ENCODE measurements at regions not wholly inside any gene's neighbourhood (a gene's known extent, or its start where the extent isn't known, plus 50 kb on each side); places are given as distances from the start of the nearest gene placed in this dataset.

GRCh38 chr2:81235601-81236000, 931.0 kb upstream of the LRRTM1 start:
- no peak for DNase-seq

DNA sequence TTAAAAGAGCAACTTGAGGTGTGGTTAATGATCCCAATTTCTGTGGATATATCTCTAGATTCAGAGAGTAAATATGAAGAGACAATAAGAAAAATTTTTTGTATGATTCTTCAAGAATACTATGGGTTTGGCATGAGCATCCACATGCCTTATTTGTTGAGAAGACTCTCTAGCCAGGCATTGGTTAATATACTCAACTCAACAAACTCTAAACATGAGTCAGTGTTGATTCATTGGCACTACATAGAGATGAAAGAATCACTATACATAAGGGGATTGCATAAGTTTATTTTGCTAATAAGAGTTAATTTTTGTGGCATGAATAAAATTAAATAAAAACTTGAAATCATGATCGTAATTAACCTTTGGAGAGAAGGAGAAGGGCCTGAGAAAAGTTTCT, 930.2 kb upstream of the LRRTM1 start:
- no peak for DNase-seq

DNA sequence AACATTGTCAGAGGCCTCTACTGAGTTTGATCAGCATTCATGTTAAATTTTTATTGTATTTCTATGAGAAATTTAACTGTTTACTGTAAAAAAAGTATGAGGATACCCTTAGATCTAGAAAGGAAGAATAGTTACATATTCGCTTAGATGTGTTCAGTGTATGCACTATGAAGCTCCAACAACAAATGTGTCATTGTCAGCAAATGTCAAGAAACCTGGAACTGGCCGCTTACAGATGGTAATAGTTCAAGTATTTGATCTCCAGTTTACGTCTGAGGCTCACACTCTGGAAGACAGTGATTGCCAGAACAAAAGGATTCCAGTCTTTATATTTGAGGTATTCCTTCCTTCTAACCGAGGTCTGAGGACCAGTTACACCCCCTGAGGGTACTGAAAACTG, 921.2 kb upstream of the LRRTM1 start:
- DNase-seq: no peak

DNA sequence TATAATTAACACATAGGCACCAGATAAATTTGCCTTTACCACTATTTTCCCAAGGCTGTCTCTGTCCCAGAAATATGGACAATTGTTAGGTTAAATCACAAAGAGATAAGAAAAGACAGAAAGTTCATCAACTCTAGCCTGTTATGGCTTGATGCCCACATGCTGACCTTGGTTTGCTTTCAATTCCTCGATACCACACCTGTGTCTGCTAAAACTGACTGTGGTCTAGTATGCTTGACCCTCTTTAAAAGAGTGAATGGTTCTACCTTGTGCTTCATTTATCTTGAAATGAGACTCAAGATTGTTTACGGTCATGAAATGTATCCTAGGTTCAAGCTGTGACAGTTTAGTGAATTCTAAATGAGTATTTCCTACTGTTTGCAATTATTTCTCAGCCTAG, 909.0 kb upstream of the LRRTM1 start:
- DNase-seq: no peak

DNA sequence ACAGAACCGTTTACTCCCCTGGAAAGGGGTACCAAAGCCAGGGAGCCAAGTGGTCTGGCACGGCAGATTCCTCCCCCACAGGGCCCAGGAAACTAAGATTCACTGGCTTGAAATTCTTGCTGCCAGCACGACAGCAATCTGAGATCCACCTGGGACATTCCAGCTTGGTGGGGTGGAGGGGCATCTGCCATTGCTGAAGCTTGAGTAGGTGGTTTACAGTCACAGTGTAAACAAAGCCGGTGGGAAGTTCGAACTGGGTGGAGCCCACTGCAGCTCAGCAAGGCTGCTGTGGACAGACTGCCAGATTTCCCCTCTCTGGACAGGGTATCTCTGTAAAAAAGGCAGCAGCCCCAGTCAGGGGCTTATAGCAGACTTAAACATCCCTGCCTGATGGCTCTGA, 901.7 kb upstream of the LRRTM1 start:
- no peak for DNase-seq

DNA sequence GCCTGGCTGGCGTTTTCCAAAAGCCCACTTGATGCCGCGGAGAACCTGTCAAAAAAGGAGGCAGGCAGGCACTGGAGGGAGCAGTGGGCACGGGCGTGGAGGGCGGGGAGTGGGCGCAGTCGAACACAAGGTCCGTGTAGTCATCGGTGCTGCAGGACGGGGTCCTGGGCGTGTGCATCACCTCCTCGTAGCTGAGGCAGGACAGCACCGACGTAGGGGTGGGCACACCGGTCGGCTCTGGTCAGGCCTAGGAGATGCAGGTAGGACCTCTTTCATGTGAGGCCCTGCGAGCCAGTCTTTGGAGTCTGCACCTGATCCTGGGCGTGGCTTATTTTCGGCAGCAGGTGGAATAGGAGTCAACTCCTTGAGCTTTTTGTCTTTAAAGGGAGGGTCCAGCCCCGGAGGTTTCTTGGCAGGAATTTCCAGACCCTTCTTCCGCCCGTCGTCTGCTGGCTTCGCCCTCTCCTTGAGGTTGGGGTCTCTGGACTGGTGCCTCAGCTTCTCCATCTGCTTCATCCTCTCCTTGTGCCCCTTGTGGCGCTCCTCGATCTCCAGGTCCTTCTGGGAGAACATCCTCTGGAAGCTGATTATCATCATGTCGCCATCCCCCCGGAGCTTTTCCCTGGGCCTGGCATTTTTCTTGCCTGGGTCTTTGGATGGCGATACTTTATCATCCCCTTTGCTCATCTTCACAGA, 892.5 kb upstream of the LRRTM1 start:
- no peak for DNase-seq

DNA sequence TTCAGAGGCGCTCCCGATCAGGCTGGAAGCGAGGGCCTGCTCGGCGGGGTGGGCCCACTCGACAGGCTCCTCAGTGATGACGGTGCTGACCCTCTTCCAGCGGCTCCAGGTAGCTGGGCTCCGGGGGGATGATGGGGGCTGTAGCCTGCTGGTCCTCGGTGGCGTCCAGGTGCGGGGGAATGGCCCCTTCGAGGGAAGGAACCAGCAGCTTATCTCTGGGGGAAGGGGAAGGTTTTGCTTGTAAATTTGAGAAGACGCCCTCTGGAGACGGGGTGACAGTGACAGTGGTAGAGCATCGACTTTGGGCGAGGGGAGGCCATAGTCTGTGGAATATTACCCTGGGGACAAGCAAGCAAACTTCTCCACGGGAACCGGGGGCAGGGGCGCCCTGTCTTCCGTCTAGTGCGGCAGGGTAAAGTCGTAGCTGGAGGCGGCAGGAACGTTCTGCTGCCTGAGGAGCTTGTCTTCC, 891.9 kb upstream of the LRRTM1 start:
- DNase-seq: no peak

DNA sequence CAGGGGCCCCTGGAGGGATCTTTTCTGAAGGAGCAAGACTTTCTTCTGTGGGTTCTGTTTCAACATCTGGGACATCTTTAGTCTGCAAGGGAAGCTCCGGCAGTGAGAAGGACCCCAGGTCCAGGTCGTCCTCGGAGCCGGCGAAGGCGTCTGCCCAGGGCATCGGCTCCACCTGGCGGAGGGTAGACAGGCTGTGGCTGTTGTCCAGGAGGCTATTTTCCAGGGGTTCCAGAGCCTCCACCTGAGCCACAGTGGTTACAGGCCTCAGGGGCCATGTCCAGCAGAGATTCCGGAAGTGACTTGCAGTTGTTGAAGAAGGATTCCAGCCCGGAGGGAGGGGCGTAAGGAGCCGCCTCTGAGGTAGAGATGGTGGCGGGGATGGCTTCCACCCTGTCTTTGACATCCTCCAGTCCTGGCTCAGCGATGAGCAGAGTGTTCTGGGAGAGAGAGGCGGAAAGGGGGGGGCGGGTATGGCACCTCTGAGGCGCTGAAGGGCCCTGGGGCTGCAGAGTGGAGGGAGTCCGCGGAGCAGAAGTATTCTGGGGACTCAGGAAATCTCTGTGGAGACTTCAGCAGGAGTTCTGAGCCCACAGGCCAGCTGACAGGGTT, 891.3 kb upstream of the LRRTM1 start:
- DNase-seq: no peak

- DNase-seq: no peak
These were observed 890.6 kb upstream of the LRRTM1 start for GRCh38 chr2:81195017-81195773.

GRCh38 chr2:81194581-81194980, 890.0 kb upstream of the LRRTM1 start:
- no peak for DNase-seq

DNA sequence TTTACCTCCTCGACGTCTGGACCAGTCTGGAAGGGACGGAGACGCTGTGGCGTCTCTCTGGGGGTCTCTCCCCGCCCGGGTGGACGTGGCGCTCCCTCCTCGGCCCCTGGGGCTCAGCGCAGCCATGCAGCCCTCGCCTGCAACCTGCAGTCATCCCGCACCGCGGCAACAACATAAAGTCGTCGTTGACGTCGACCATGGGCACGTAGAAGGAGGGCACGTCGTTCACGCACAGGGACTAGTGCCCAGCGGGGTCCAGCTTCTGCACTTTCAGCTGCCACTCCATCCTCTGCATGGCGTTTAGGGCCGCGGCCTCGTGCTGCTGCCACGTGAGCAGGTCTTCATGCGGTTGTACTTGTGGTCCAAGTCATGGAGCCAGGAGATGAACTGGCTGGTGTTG, 889.6 kb upstream of the LRRTM1 start:
- DNase-seq: no peak

- DNase-seq: no peak
These were observed 877.3 kb upstream of the LRRTM1 start for GRCh38 chr2:81181845-81182244.

DNA sequence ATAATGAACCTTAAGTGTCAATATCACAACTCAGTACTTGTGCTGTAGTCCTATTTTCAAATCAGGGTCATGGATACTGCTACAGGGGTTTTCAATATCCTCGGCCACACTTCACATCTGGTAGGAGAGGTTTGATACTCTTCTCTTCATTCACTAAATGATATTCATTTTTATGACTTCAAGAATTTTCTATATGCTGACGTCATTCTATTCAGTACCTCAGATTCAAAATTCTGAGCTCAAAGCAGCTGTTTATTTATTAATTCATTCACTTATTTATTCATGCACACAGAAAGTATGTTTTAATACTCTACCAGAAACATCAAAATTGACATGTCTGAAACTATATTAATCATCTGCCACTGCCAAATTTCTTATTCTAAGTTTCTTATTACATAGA, 866.9 kb upstream of the LRRTM1 start:
- no peak for DNase-seq

- no peak for DNase-seq
These were observed 859.0 kb upstream of the LRRTM1 start for GRCh38 chr2:81163583-81163982.

GRCh38 chr2:81158505-81158904, 854.0 kb upstream of the LRRTM1 start:
- DNase-seq: no peak

DNA sequence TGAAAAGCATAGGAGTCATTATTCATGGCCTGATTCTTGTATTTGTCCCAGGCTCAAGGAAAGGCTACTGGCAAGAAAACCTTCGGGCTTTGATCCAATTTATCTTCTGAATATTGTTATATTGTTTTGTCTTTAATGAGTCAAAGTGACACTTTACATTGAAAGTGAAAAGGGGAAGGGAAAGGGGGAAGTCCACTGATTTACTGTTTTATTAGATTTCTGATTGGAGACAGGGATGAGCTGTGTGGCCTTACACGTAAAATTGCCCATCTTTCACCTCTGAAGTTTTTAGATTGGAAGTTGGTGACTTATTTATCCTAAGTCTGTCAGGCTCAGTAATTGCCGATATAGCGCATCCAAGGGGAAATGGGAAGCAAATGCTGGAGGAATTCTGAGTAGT, 843.8 kb upstream of the LRRTM1 start:
- no peak for DNase-seq

GRCh38 chr2:81136296-81136695, 831.7 kb upstream of the LRRTM1 start:
- no peak for DNase-seq

GRCh38 chr2:81097361-81097760, 792.8 kb upstream of the LRRTM1 start:
- DNase-seq: no peak

DNA sequence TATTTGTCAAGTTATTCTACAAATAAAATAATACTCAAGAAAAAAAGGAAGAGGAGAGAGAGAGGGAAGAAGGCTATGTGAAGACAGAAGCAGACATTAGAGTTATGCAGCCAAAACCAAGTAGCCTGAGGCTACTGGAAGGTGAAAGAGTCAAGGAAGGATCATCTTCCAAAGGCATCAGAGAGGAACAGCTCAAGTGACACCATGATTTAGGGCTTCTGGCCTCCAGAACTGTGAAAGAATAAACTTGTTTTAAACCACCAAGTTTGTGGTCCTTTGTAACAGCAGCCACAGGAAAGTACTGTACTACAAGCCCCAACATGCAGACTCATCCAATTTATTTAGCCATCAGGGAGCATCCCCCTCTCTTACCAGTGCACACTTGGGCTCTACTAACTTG, 788.5 kb upstream of the LRRTM1 start:
- no peak for DNase-seq

DNA sequence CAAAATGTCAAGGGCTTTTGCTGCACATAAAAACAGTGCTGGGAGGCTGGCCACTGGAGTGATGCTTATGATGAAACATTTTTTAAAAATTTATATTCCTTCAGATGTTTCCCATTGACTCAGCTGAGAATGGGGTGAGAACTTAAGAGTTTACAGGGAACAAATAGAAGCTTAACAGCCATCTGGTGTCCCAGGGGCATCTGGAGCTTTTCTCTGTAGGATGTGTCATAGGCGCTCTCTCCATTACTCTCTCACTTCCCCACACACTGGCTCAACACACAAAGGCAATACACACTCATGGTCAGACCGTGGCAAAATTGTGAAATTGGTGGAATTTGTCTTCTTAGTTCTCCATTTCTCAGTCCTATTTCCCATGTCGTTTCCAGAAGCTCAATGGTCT, 783.1 kb upstream of the LRRTM1 start:
- DNase-seq: peak; percentile 83

GRCh38 chr2:81084101-81084500, 779.5 kb upstream of the LRRTM1 start:
- no peak for DNase-seq

DNA sequence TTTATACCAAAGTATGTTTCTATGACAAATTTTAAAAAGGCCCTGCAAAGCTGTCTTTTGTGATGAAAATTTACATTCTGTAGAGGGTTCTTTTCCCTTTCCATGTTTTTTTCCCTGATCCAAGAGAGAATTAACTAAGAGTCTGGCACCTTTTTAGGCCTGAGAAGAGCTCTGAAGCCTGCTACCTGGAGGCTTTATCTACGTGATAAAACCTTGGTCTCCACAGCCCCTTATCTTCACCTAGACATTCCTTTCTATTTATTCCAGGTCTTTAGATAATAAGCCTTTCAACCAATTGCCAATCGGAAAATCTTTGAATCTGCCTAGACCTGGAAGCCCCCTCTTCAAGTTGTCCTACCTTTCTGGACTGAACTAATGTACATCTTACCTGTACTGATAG, 774.1 kb upstream of the LRRTM1 start:
- no peak for DNase-seq

- DNase-seq: no peak
These were observed 773.5 kb upstream of the LRRTM1 start for GRCh38 chr2:81078102-81078501.

DNA sequence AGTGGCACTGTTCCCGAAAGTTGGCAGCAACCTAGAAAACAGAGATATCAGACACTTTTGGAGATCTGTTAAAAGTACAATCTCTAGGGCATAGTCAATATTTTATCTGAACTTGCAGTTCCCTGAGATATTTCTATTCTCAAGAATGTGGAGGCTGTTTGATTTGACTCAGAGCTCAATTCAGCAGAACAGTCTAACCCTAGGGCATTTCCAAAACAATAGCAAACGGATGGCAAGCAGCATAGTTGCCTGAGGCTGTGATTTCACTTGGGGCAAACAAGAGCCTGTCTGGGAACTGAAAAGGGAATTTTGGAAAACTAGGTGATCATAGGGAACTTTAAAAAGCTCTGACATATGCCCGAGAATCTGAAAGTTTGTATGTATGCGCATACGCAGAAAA, 772.8 kb upstream of the LRRTM1 start:
- no peak for DNase-seq
